ENCODE measurements at regions not wholly inside any gene's neighbourhood (a gene's known extent, or its start where the extent isn't known, plus 50 kb on each side); places are given as distances from the start of the nearest gene placed in this dataset.

- Histone ChIP-seq H3K27ac (ENCODE audit: low read depth, low read length) (no peak overlapping the region), H3K4me1 (ENCODE audit: control insufficient read depth in 2 of 2, insufficient read depth in 2 of 2, low read length in 2 of 2) (no peaks in the 10 kb centered on the region), H3K36me3 (ENCODE audit: control insufficient read depth in 2 of 3, insufficient read depth in 3 of 3, low read length in 3 of 3) (no peaks in the 10 kb centered on the region), H3K4me3 (ENCODE audit: low read length) (no peak overlapping the region), H3K27me3 (ENCODE audit: control insufficient read depth in 2 of 2, insufficient read depth in 2 of 2, low read length in 2 of 2) (no peaks in the 10 kb centered on the region), H3K9me3 (ENCODE audit: control insufficient read depth in 2 of 3, low read length in 3 of 3) (no peaks in the 10 kb centered on the region)
- CTCF ChIA-PET: no interaction called here
- DNase-seq (no peak), ATAC-seq (no peak)
- Mint-ChIP-seq H3K27me3 (no peaks in the 10 kb centered on the region), H3K4me1 (no peaks in the 10 kb centered on the region), H3K27ac (no peak overlapping the region), H3K4me3 (no peak overlapping the region), H3K9me3 (peaks cover 0 to 2% (median 0%) of the 10 kb centered on the region in 11 donors), H3K36me3 (no peaks in the 10 kb centered on the region)
- intact Hi-C loops (cut with micrococcal nuclease): no loop called here
- POLR2A ChIA-PET: no interaction called here
Measured at GRCh38 chr2:59986511-59986910, 566.9 kb downstream of the BCL11A start.

- DNase-seq (no peak), ATAC-seq (no peak)
- intact Hi-C loops (cut with micrococcal nuclease): no loop called here
- POLR2A ChIA-PET: no interaction called here
- H3K36me3 ChIP-seq (ENCODE audit: control insufficient read depth in 2 of 3, insufficient read depth in 3 of 3, low read length in 3 of 3): no peaks in the 10 kb centered on the region
- CTCF ChIA-PET: no interaction called here
- no peaks in the 10 kb centered on the region for H3K36me3 Mint-ChIP-seq
- H3K4me3 Mint-ChIP-seq: no peak overlapping the region
- H3K4me1 Mint-ChIP-seq: no peaks in the 10 kb centered on the region
- H3K27me3 ChIP-seq (ENCODE audit: control insufficient read depth in 2 of 2, insufficient read depth in 2 of 2, low read length in 2 of 2): no peaks in the 10 kb centered on the region
- H3K4me3 ChIP-seq (ENCODE audit: low read length): no peak overlapping the region
- H3K9me3 Mint-ChIP-seq: peaks cover 0 to 2% (median 0%) of the 10 kb centered on the region in 11 donors
- H3K27me3 Mint-ChIP-seq: no peaks in the 10 kb centered on the region
- H3K9me3 ChIP-seq (ENCODE audit: control insufficient read depth in 2 of 3, low read length in 3 of 3): no peaks in the 10 kb centered on the region
- H3K27ac Mint-ChIP-seq: no peak overlapping the region
- H3K27ac ChIP-seq (ENCODE audit: low read depth, low read length): no peak overlapping the region
- no peaks in the 10 kb centered on the region for H3K4me1 ChIP-seq (ENCODE audit: control insufficient read depth in 2 of 2, insufficient read depth in 2 of 2, low read length in 2 of 2)
Measured at GRCh38 chr2:59985923-59986322, 567.5 kb downstream of the BCL11A start.

GRCh38 chr2:59974051-59974766 lies 579.2 kb downstream of the BCL11A start:
- no peaks in the 10 kb centered on the region for H3K27me3 ChIP-seq (ENCODE audit: control insufficient read depth in 2 of 2, insufficient read depth in 2 of 2, low read length in 2 of 2)
- H3K9me3 ChIP-seq (ENCODE audit: control insufficient read depth in 2 of 3, low read length in 3 of 3): no peaks in the 10 kb centered on the region
- Mint-ChIP-seq H3K9me3 (peaks cover 0 to 3% (median 0%) of the 10 kb centered on the region in 11 donors), H3K4me3 (no peak overlapping the region), H3K4me1 (peaks cover 0 to 11% (median 8%) of the 10 kb centered on the region in 7 donors), H3K27me3 (no peaks in the 10 kb centered on the region), H3K36me3 (no peaks in the 10 kb centered on the region), H3K27ac (peak overlapping the region in 2 of 9 donors; percentile 6 to 15)
- H3K27ac ChIP-seq (ENCODE audit: low read depth, low read length): no peak overlapping the region
- ChIA-PET POLR2A (no interaction called here), CTCF (no interaction called here)
- no peak overlapping the region for H3K4me3 ChIP-seq (ENCODE audit: low read length)
- intact Hi-C loops (cut with micrococcal nuclease): no loop called here
- H3K36me3 ChIP-seq (ENCODE audit: control insufficient read depth in 2 of 3, insufficient read depth in 3 of 3, low read length in 3 of 3): no peaks in the 10 kb centered on the region
- ATAC-seq (no peak), DNase-seq (no peak)
- no peaks in the 10 kb centered on the region for H3K4me1 ChIP-seq (ENCODE audit: control insufficient read depth in 2 of 2, insufficient read depth in 2 of 2, low read length in 2 of 2)

- no peaks in the 10 kb centered on the region for H3K27me3 Mint-ChIP-seq
- no peaks in the 10 kb centered on the region for H3K27me3 ChIP-seq (ENCODE audit: control insufficient read depth in 2 of 2, insufficient read depth in 2 of 2, low read length in 2 of 2)
- POLR2A ChIA-PET: no interaction called here
Measured at GRCh38 chr2:59969161-59969560, 584.3 kb downstream of the BCL11A start.

GRCh38 chr2:59968441-59968840 lies 585.0 kb downstream of the BCL11A start:
- Histone ChIP-seq H3K27ac (ENCODE audit: low read depth, low read length) (no peak overlapping the region), H3K36me3 (ENCODE audit: control insufficient read depth in 2 of 3, insufficient read depth in 3 of 3, low read length in 3 of 3) (no peaks in the 10 kb centered on the region), H3K9me3 (ENCODE audit: control insufficient read depth in 2 of 3, low read length in 3 of 3) (no peaks in the 10 kb centered on the region), H3K27me3 (ENCODE audit: control insufficient read depth in 2 of 2, insufficient read depth in 2 of 2, low read length in 2 of 2) (no peaks in the 10 kb centered on the region), H3K4me1 (ENCODE audit: control insufficient read depth in 2 of 2, insufficient read depth in 2 of 2, low read length in 2 of 2) (no peaks in the 10 kb centered on the region), H3K4me3 (ENCODE audit: low read length) (no peak overlapping the region)
- intact Hi-C loops (cut with micrococcal nuclease): no loop called here
- no peak overlapping the region for H3K27ac Mint-ChIP-seq
- POLR2A ChIA-PET: no interaction called here
- ATAC-seq (no peak), DNase-seq (no peak)
- CTCF ChIA-PET: interaction anchor here (0.6 kb wide), 1 partner anchor 20 kb away, joined by 3 read pairs; no protein-coding TSS in a partner anchor
- no peak overlapping the region for H3K4me3 Mint-ChIP-seq
- no peaks in the 10 kb centered on the region for H3K36me3 Mint-ChIP-seq
- no peaks in the 10 kb centered on the region for H3K27me3 Mint-ChIP-seq
- H3K4me1 Mint-ChIP-seq: peaks cover 0 to 3% (median 0%) of the 10 kb centered on the region in 7 donors
- peaks cover 0 to 3% (median 0%) of the 10 kb centered on the region in 11 donors for H3K9me3 Mint-ChIP-seq

More at GRCh38 chr2:59969161-59969560, 584.3 kb downstream of the BCL11A start:
- H3K4me3 Mint-ChIP-seq: no peak overlapping the region
- no peak overlapping the region for H3K27ac ChIP-seq (ENCODE audit: low read depth, low read length)
- ATAC-seq: no peak
- no peaks in the 10 kb centered on the region for H3K9me3 ChIP-seq (ENCODE audit: control insufficient read depth in 2 of 3, low read length in 3 of 3)
- intact Hi-C loops (cut with micrococcal nuclease): no loop called here
- no peaks in the 10 kb centered on the region for H3K36me3 ChIP-seq (ENCODE audit: control insufficient read depth in 2 of 3, insufficient read depth in 3 of 3, low read length in 3 of 3)
- H3K36me3 Mint-ChIP-seq: no peaks in the 10 kb centered on the region
- no peak overlapping the region for H3K4me3 ChIP-seq (ENCODE audit: low read length)
- DNase-seq: no peak
- no peaks in the 10 kb centered on the region for H3K4me1 ChIP-seq (ENCODE audit: control insufficient read depth in 2 of 2, insufficient read depth in 2 of 2, low read length in 2 of 2)
- peaks cover 0 to 7% (median 7%) of the 10 kb centered on the region in 7 donors for H3K4me1 Mint-ChIP-seq
- no peak overlapping the region for H3K27ac Mint-ChIP-seq
- CTCF ChIA-PET: no interaction called here
- H3K9me3 Mint-ChIP-seq: peaks cover 0 to 3% (median 0%) of the 10 kb centered on the region in 11 donors

- Mint-ChIP-seq H3K4me3 (no peak overlapping the region), H3K9me3 (peaks cover 0 to 3% (median 0%) of the 10 kb centered on the region in 11 donors), H3K27me3 (no peaks in the 10 kb centered on the region), H3K27ac (no peak overlapping the region), H3K4me1 (peaks cover 0 to 3% (median 0%) of the 10 kb centered on the region in 7 donors), H3K36me3 (no peaks in the 10 kb centered on the region)
- no peak for ATAC-seq
- POLR2A ChIA-PET: no interaction called here
- intact Hi-C loops (cut with micrococcal nuclease): no loop called here
- no peaks in the 10 kb centered on the region for H3K9me3 ChIP-seq (ENCODE audit: control insufficient read depth in 2 of 3, low read length in 3 of 3)
- no peak overlapping the region for H3K27ac ChIP-seq (ENCODE audit: low read depth, low read length)
- no peaks in the 10 kb centered on the region for H3K4me1 ChIP-seq (ENCODE audit: control insufficient read depth in 2 of 2, insufficient read depth in 2 of 2, low read length in 2 of 2)
- no peaks in the 10 kb centered on the region for H3K27me3 ChIP-seq (ENCODE audit: control insufficient read depth in 2 of 2, insufficient read depth in 2 of 2, low read length in 2 of 2)
- H3K4me3 ChIP-seq (ENCODE audit: low read length): no peak overlapping the region
- H3K36me3 ChIP-seq (ENCODE audit: control insufficient read depth in 2 of 3, insufficient read depth in 3 of 3, low read length in 3 of 3): no peaks in the 10 kb centered on the region
- DNase-seq: no peak
- CTCF ChIA-PET: no interaction called here
Measured at GRCh38 chr2:59967691-59968090, 585.8 kb downstream of the BCL11A start.

- no peak overlapping the region for H3K4me3 ChIP-seq (ENCODE audit: low read length)
- CTCF ChIA-PET: no interaction called here
- no peak overlapping the region for H3K27ac ChIP-seq (ENCODE audit: low read depth, low read length)
- Mint-ChIP-seq H3K4me1 (peaks cover 0 to 5% (median 0%) of the 10 kb centered on the region in 7 donors), H3K27ac (no peak overlapping the region), H3K9me3 (peaks cover 0 to 5% (median 0%) of the 10 kb centered on the region in 11 donors), H3K4me3 (no peak overlapping the region), H3K36me3 (no peaks in the 10 kb centered on the region), H3K27me3 (no peaks in the 10 kb centered on the region)
- no peaks in the 10 kb centered on the region for H3K9me3 ChIP-seq (ENCODE audit: control insufficient read depth in 2 of 3, low read length in 3 of 3)
- no peak for DNase-seq
- H3K4me1 ChIP-seq (ENCODE audit: control insufficient read depth in 2 of 2, insufficient read depth in 2 of 2, low read length in 2 of 2): no peaks in the 10 kb centered on the region
- intact Hi-C loops (cut with micrococcal nuclease): no loop called here
- ATAC-seq: no peak
- POLR2A ChIA-PET: no interaction called here
- H3K36me3 ChIP-seq (ENCODE audit: control insufficient read depth in 2 of 3, insufficient read depth in 3 of 3, low read length in 3 of 3): no peaks in the 10 kb centered on the region
- H3K27me3 ChIP-seq (ENCODE audit: control insufficient read depth in 2 of 2, insufficient read depth in 2 of 2, low read length in 2 of 2): no peaks in the 10 kb centered on the region
Measured at GRCh38 chr2:59963157-59963556, 590.3 kb downstream of the BCL11A start.

All from naive thymus-derived CD4-positive, alpha-beta T cell (primary cell).